Epithelial cell of proximal tubule (primary cell): ENCODE measurements at regions not wholly inside any gene's neighbourhood (a gene's known extent, or its start where the extent isn't known, plus 50 kb on each side); places are given as distances from the start of the nearest gene placed in this dataset.
"Not testable (repeated sequence)": the region's sequence is repeated elsewhere in the genome, so short reads cannot be mapped to it uniquely, and the experiment has no call there.

Source experiments
- DNase-seq: peaks from one replicate; pipeline ENCODE4 v3.0.0-alpha.2; 2011; ENCODE audit warnings: low read depth
- H3K4me3 ChIP-seq: 2 replicates; pipeline ENCODE4 v1.5.1; 2011; ENCODE audit warnings: low read depth, mild to moderate bottlenecking, low read length
- TF ChIP-seq, protein P1 (sequence below): conservative IDR thresholded peaks from 2 replicates; pipeline ENCODE4 v1.5.1; 2012; ENCODE audit warnings: low read depth, mild to moderate bottlenecking, low read length

DNA sequence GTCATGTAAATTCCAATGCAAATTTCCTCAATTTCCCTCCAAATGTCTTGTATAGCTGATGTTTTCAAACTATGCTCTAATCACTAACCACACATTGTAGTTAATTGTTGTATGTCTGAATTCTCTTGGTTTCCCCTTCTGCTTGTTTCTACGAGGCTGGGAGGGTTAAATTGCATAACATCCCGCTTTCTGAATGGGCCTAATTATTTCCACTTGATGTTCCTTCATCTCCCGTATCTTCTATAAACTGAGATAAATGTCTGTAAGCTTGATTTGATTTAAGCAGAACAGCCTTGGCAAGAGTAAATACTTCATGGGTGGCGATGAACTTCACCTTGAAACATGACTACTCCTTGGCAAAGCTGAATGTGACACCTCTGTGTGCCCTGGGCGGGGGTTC is 72.2 kb downstream of the SERINC2 start:
- DNase-seq = no peak
- TF ChIP-seq, protein P1, sequence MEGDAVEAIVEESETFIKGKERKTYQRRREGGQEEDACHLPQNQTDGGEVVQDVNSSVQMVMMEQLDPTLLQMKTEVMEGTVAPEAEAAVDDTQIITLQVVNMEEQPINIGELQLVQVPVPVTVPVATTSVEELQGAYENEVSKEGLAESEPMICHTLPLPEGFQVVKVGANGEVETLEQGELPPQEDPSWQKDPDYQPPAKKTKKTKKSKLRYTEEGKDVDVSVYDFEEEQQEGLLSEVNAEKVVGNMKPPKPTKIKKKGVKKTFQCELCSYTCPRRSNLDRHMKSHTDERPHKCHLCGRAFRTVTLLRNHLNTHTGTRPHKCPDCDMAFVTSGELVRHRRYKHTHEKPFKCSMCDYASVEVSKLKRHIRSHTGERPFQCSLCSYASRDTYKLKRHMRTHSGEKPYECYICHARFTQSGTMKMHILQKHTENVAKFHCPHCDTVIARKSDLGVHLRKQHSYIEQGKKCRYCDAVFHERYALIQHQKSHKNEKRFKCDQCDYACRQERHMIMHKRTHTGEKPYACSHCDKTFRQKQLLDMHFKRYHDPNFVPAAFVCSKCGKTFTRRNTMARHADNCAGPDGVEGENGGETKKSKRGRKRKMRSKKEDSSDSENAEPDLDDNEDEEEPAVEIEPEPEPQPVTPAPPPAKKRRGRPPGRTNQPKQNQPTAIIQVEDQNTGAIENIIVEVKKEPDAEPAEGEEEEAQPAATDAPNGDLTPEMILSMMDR = no peak

DNA sequence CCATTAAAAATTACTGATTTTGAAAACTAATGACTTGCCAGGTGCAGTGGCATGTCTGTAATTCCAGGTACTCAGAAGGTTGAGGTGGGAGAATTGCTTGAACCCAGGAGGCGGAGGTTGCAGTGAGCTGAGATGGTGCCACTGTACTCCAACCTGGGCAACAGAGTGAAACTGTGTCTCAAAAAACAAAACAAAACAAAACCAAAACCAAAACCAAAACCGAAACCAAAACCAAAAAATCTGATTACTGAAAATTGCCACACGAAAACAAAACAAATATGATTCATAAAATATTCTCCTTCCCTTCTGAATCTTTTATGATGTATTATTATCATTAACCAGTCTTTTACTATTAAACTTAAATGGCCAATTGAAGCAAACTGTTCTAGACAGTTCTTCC is 74.1 kb downstream of the SERINC2 start:
- TF ChIP-seq, protein P1 = no peak
- no peak for DNase-seq

More for the DNA sequence above, 72.2 kb downstream of the SERINC2 start:
- no peak overlapping the region for H3K4me3 ChIP-seq

DNA sequence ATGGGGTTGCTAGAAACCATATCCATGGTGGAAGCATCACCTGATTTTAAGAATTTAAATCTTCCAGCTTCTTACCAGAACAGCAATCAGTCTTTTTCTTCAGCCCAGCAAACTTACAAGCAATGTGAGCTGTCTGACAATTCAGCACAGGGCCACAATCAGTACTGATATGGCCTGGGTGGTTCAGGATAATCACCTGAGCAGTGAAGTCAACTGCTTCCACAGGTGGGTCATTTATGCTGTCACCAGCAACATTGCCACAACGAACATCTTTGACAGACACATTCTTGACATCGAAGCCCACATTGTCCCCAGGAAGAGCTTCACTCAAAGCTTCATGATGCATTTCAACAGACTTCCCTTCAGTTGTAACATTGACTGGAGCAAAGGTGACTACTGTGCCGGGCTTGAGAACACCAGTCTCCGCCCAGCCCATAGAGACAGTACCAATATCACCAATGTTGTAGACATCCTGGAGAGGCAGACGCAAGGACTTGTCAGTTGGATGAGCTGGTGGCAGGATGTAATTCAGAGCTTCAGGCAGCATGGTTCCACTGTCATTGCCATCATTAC is 74.8 kb downstream of the SERINC2 start:
- no peak for DNase-seq
- no peak overlapping the region for H3K4me3 ChIP-seq
- TF ChIP-seq, protein P1 = no peak

More for the DNA sequence above, 74.1 kb downstream of the SERINC2 start:
- H3K4me3 ChIP-seq = no peak overlapping the region

DNA sequence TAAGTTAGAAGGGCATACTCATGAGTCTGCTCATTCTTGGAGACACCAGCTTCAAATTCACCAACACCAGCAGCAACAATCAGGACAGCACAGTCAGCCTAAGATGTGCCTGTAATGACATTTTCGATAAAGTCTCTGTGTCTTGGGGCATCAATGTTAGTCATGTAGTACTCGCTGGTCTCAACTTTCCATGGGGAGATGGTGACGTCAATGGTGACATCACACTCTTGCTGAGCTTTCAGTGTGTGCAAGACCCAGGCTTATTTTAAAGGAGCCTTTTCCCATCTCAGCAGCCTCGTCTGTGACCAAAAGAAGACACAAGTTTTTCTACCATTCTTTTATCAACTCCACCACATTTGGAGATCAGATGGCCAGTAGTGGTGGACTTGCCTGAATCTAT is 75.5 kb downstream of the SERINC2 start:
- H3K4me3 ChIP-seq = no peak overlapping the region
- TF ChIP-seq, protein P1 = no peak
- no peak for DNase-seq

DNA sequence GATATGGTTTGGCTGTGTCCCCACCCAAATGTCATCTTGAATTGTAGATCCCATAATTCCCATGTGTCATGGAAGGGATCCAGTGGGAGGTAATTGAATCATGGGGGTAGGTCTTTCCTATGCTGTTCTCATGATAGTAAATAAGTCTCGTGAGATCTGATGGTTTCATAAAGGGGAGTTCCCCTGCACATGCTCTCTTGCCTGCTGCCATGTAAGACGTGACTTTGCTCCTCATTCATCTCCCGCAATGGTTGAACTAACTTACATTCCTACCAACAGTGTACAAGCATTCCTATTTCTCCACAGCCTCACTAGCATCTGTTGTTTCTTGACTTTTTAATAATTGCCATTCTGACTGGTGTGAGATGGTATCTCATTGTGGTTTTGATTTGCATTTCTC is 76.6 kb downstream of the SERINC2 start:
- H3K4me3 ChIP-seq, DNase-seq: not testable (repeated sequence)

DNA sequence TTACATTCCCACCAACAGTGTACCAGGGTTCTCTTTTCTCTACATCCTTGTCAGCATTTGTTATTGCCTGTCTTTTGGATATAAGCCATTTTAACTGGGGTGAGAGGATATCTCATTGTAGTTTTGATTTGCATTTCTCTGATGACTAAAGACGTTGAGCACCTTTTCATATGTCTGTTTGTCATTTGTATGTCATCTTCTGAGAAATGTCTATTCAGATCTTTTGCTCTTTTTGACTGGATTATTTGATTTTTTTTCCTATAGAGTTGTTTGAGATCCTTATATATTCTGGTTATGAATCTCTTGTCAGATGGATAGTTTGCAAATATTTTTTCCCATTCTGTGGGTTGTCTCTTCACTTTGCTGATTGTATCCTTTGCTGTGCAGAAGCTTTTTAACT is 77.6 kb downstream of the SERINC2 start:
- not testable (repeated sequence) for H3K4me3 ChIP-seq, DNase-seq

DNA sequence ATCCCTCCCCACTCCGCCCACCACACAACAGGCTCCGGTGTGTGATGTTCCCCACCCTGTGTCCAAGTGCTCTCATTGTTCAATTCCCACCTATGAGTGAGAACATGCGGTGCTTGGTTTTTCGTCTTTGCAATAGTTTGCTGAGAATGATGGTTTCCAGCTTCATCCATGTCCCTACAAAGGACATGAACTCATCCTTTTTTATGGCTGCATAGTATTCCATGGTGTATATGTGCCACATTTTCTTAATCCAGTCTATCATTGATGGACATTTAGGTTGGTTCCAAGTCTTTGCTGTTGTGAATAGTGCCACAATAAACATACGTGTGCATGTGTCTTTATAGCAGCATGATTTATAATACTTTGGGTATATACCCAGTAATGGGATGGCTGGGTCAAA is 81.0 kb upstream of the TINAGL1 start:
- DNase-seq, H3K4me3 ChIP-seq: not testable (repeated sequence)

DNA sequence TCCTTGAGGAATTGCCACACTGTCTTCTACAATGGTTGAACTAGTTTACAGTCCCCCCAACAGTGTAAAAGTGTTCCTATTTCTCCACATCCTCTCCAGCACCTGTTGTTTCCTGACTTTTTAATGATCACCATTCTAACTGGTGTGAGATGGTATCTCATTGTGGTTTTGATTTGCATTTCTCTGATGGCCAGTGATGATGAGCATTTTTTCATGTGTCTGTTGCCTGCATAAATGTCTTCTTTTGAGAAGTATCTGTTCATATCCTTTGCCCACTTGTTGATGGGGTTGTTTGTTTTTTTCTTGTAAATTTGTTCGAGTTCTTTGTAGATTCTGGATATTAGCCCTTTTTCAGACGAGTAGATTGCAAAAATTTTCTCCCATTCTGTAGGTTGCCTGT is 80.5 kb upstream of the TINAGL1 start:
- DNase-seq, H3K4me3 ChIP-seq: not testable (repeated sequence)

DNA sequence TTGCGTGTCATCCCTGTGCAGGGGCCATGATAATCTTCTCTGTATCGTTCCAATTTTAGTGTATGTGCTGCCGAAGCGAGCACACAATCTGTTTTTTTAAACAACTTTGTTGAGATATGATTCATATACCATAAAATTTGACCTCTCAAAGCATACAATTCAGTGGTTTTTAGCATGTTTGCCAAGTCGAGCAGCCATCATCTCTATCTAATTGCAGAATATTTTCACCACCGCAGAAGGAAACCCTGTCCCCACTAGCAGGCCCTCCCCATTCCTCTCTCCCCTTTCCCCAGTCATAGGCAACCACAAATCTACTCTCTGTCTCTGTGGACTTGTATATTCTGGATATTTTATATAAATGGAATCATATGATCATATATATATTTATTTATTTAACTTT is 78.7 kb upstream of the TINAGL1 start:
- TF ChIP-seq, protein P1 = no peak
- no peak overlapping the region for H3K4me3 ChIP-seq
- no peak for DNase-seq
